Panc1 (cell line): ENCODE measurements at regions not wholly inside any gene's neighbourhood (a gene's known extent, or its start where the extent isn't known, plus 50 kb on each side); places are given as distances from the start of the nearest gene placed in this dataset.
"Not testable (repeated sequence)": the region's sequence is repeated elsewhere in the genome, so short reads cannot be mapped to it uniquely, and the experiment has no call there.

Source experiments
- ATAC-seq: fragments of 200-7000 bp; cut with Tn5 transposase; 2 replicates; pipeline ENCODE4 v1.9.1; 2020; ENCODE audit warnings: mild to moderate bottlenecking, moderate library complexity
- BruUV-seq: library from RNA; stranded (reverse); fragments of 400-500 nt; replicated peaks from 2 replicates; lab custom pipeline; 2021; lab: Mats Ljungman, UMichigan
- CTCF ChIA-PET: fragments of 300-600 bp; sonication (Branson Sonifier 250); formaldehyde crosslinking; loops from one replicate; lab custom pipeline; 2022; ENCODE audit warnings: antibody characterized with exemption; lab: Charles Lee
- POLR2A ChIA-PET: fragments of 300-600 bp; sonication (Branson Sonifier 250); formaldehyde crosslinking; loops from one replicate; lab custom pipeline; 2022; ENCODE audit warnings: antibody characterized with exemption; lab: Charles Lee
- DNase-seq: peaks from one replicate; pipeline ENCODE4 v3.0.0-alpha.2; 2010; ENCODE audit warnings: low read depth, low spot score
- H3K27ac ChIP-seq: 2 replicates; pipeline ENCODE4 v1.5.1; 2011; ENCODE audit warnings: mild to moderate bottlenecking, low read length, inconsistent platforms
- H3K27me3 ChIP-seq: fragments of 200-500 bp; sonication (Bioruptor generic); 2 replicates; pipeline ENCODE4 v1.6.0; 2014; ENCODE audit warnings: low read length, inconsistent platforms; ENCODE audit not compliant: control insufficient read depth, insufficient read depth
- H3K36me3 ChIP-seq: fragments of 200-500 bp; sonication (Bioruptor generic); 2 replicates; pipeline ENCODE4 v1.5.1; 2014; ENCODE audit warnings: inconsistent platforms, mild to moderate bottlenecking, low read length, moderate library complexity; ENCODE audit not compliant: control insufficient read depth, insufficient read depth
- H3K4me1 ChIP-seq: 2 replicates; pipeline ENCODE4 v1.5.1; 2011; ENCODE audit warnings: inconsistent platforms, mild to moderate bottlenecking, low read length, moderate library complexity; ENCODE audit not compliant: control insufficient read depth, insufficient read depth
- H3K4me3 ChIP-seq, 2 experiments: 2 replicates each; pipeline ENCODE4 v1.5.1; 2011 to 2012; ENCODE audit warnings: low read depth in 2 of 2, low read length in 2 of 2, mild to moderate bottlenecking in 2 of 2, inconsistent platforms in 1 of 2, moderate library complexity in 1 of 2
- H3K9me3 ChIP-seq: fragments of 200-500 bp; sonication (Bioruptor generic); 2 replicates; pipeline ENCODE4 v1.5.1; 2014; ENCODE audit warnings: low read depth, mild to moderate bottlenecking, inconsistent platforms, low read length, moderate library complexity; ENCODE audit not compliant: control insufficient read depth, insufficient read depth
- CTCF ChIP-seq: fragments of 450-650 bp; IDR thresholded peaks from 2 replicates; pipeline ENCODE4 v1.5.1; 2017; ENCODE audit warnings: mild to moderate bottlenecking
- POLR2AphosphoS5 ChIP-seq: IDR thresholded peaks from 2 replicates; pipeline ENCODE4 v1.6.1; 2012; ENCODE audit warnings: mild to moderate bottlenecking, low read depth, low read length, moderate library complexity
- SIN3A ChIP-seq: IDR thresholded peaks from 2 replicates; pipeline ENCODE4 v1.6.1; 2012; ENCODE audit warnings: low read depth, mild to moderate bottlenecking, low read length, moderate library complexity, borderline replicate concordance; ENCODE audit not compliant: insufficient read depth
- TCF7L2 ChIP-seq: IDR thresholded peaks from 2 replicates; pipeline ENCODE4 v1.6.1; 2011; ENCODE audit warnings: mild to moderate bottlenecking, low read depth, low read length, inconsistent platforms
- in situ Hi-C: cut with HindIII; loops from 2 replicates; pipeline ENCODE4 v1.10.0; 2016; ENCODE audit warnings: low sequenced_read_pairs, low pct_unique_long_range_greater_than_20kb
- intact Hi-C: fragments of 100-400 bp; cut with micrococcal nuclease; formaldehyde crosslinking; loops from one replicate; pipeline ENCODE4 v1.10.0; 2022; ENCODE audit not compliant: unreplicated experiment
- TF ChIP-seq, protein P1 (sequence below), 2 experiments: IDR thresholded peaks; 2 replicates each; pipeline ENCODE4 v1.6.1; 2011 to 2012; ENCODE audit warnings: low read depth in 2 of 2, control low read depth in 1 of 2, low read length in 1 of 2, mild to moderate bottlenecking in 1 of 2, moderate library complexity in 1 of 2; ENCODE audit not compliant: insufficient read depth in 1 of 2

GRCh38 chr2:155879900-155880299, 452.6 kb downstream of the NR4A2 start:
- intact Hi-C loops, H3K4me1 ChIP-seq, POLR2A ChIA-PET, H3K4me3 ChIP-seq, DNase-seq, H3K36me3 ChIP-seq, in situ Hi-C loops, ATAC-seq, BruUV-seq, H3K27me3 ChIP-seq, H3K27ac ChIP-seq, H3K9me3 ChIP-seq: not testable (repeated sequence)
- CTCF ChIA-PET = interaction anchor here (0.7 kb wide), 1 partner anchor 336 kb away, joined by 3 read pairs; no protein-coding TSS in a partner anchor

DNA sequence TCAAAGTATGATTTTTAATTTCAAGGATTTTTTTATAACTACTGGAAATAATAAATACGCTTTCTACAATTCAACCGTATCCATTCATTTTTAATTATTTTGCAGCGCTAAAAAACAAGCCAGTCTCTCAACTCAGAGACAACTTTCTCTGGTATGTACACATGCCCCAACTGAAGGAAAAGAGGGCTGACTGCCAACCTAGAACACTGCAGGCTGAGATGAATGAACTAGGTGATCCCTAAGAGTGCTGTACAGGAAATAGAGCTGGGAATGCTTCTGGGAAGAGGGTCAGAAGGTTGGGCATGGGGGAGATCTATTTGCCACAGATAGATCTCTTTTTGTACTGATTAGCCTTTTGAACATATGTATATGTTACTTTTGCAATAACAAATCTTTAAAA, 460.1 kb downstream of the NR4A2 start:
- in situ Hi-C loops = no loop called here
- H3K27me3 ChIP-seq = no peaks in the 10 kb centered on the region
- no peaks in the 10 kb centered on the region; the same call in 1 of the 2 replicates for H3K9me3 ChIP-seq
- H3K4me1 ChIP-seq = no peaks in the 10 kb centered on the region
- no peaks in the 10 kb centered on the region for H3K36me3 ChIP-seq
- intact Hi-C loops = no loop called here
- ChIA-PET CTCF (no interaction called here), POLR2A (no interaction called here)
- DNase-seq (no peak), ATAC-seq (no peak)
- TF ChIP-seq SIN3A = no peak
- no peak for TF ChIP-seq POLR2AphosphoS5
- TF ChIP-seq, protein P1, sequence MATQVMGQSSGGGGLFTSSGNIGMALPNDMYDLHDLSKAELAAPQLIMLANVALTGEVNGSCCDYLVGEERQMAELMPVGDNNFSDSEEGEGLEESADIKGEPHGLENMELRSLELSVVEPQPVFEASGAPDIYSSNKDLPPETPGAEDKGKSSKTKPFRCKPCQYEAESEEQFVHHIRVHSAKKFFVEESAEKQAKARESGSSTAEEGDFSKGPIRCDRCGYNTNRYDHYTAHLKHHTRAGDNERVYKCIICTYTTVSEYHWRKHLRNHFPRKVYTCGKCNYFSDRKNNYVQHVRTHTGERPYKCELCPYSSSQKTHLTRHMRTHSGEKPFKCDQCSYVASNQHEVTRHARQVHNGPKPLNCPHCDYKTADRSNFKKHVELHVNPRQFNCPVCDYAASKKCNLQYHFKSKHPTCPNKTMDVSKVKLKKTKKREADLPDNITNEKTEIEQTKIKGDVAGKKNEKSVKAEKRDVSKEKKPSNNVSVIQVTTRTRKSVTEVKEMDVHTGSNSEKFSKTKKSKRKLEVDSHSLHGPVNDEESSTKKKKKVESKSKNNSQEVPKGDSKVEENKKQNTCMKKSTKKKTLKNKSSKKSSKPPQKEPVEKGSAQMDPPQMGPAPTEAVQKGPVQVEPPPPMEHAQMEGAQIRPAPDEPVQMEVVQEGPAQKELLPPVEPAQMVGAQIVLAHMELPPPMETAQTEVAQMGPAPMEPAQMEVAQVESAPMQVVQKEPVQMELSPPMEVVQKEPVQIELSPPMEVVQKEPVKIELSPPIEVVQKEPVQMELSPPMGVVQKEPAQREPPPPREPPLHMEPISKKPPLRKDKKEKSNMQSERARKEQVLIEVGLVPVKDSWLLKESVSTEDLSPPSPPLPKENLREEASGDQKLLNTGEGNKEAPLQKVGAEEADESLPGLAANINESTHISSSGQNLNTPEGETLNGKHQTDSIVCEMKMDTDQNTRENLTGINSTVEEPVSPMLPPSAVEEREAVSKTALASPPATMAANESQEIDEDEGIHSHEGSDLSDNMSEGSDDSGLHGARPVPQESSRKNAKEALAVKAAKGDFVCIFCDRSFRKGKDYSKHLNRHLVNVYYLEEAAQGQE (IDR thresholded peaks at IDR 0.05; ENCODE audit: insufficient read depth in 1 of 2, low read depth in 2 of 2, low read length in 1 of 2) = no peak
- no peak for TF ChIP-seq CTCF
- no peak for TF ChIP-seq TCF7L2
- BruUV-seq = no TSS peak
- no peak overlapping the region for H3K4me3 ChIP-seq
- H3K27ac ChIP-seq = no peak overlapping the region

DNA sequence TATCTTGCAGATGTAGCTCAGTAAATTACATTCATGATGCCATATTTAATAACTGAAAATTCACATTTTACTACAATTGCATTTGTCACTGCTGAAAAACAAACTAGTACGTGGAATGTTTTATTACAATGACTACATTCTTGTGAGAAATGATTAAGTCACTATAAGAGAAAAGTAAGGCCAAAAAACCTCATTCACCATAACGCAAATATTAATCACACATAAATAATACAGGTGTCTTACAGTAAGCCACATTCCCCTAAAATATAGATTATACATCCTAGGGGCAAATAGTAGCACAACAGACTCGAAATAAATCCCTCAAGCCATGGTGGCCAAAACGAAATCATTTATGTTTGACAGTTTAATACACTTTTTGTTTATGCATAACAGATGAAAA, 460.6 kb downstream of the NR4A2 start:
- Histone ChIP-seq H3K9me3 (no peaks in the 10 kb centered on the region; the same call in 1 of the 2 replicates), H3K4me3 (no peak overlapping the region), H3K4me1 (no peaks in the 10 kb centered on the region), H3K27me3 (no peaks in the 10 kb centered on the region), H3K27ac (no peak overlapping the region), H3K36me3 (no peaks in the 10 kb centered on the region)
- TF ChIP-seq, protein P1 (IDR thresholded peaks at IDR 0.05; ENCODE audit: insufficient read depth in 1 of 2, low read depth in 2 of 2, low read length in 1 of 2) = no peak
- TF ChIP-seq CTCF = no peak
- no peak for TF ChIP-seq TCF7L2
- no peak for TF ChIP-seq SIN3A
- TF ChIP-seq POLR2AphosphoS5 = no peak
- DNase-seq = no peak
- BruUV-seq = no TSS peak
- POLR2A ChIA-PET = no interaction called here
- intact Hi-C loops (no loop called here), in situ Hi-C loops (no loop called here)
- CTCF ChIA-PET = no interaction called here
- ATAC-seq = no peak
